ENCODE measurements at regions not wholly inside any gene's neighbourhood (a gene's known extent, or its start where the extent isn't known, plus 50 kb on each side); places are given as distances from the start of the nearest gene placed in this dataset.

- no peak overlapping the region for H3K4me3 ChIP-seq
- no peak for DNase-seq (ENCODE audit: low spot score in 2 of 2)
- no peaks in the 10 kb centered on the region for H3K4me1 ChIP-seq
- TF ChIP-seq EP300 (IDR thresholded peaks at IDR 0.05) (no peak), CTCF (IDR thresholded peaks at IDR 0.05) (no peak), POLR2AphosphoS5 (IDR thresholded peaks at IDR 0.05) (no peak), POLR2A (IDR thresholded peaks at IDR 0.05) (no peak)
- H3K27me3 ChIP-seq: no peaks in the 10 kb centered on the region
- WGBS: 78% methylated on average over 1 of the region's 1 CpG
- no peaks in the 10 kb centered on the region for H3K36me3 ChIP-seq
- H3K9me3 ChIP-seq: no peaks in the 10 kb centered on the region
- H3K27ac ChIP-seq: no peak overlapping the region
Observed at GRCh38 chr21:19807201-19807600, 1191.0 kb upstream of the NCAM2 start.

GRCh38 chr21:19810779-19811178, 1187.4 kb upstream of the NCAM2 start:
- H3K36me3 ChIP-seq: no peaks in the 10 kb centered on the region
- no peaks in the 10 kb centered on the region for H3K27me3 ChIP-seq
- no peak overlapping the region for H3K27ac ChIP-seq
- TF ChIP-seq CTCF (IDR thresholded peaks at IDR 0.05) (no peak), EP300 (IDR thresholded peaks at IDR 0.05) (no peak), POLR2A (IDR thresholded peaks at IDR 0.05) (no peak), POLR2AphosphoS5 (IDR thresholded peaks at IDR 0.05) (no peak)
- WGBS: 50% methylated on average over 5 of the region's 5 CpGs
- H3K4me1 ChIP-seq: no peaks in the 10 kb centered on the region
- no peak overlapping the region for H3K4me3 ChIP-seq
- no peak for DNase-seq (ENCODE audit: low spot score in 2 of 2)
- H3K9me3 ChIP-seq: no peaks in the 10 kb centered on the region

- Histone ChIP-seq H3K4me1 (no peaks in the 10 kb centered on the region), H3K4me3 (no peak overlapping the region), H3K27me3 (no peaks in the 10 kb centered on the region), H3K36me3 (no peaks in the 10 kb centered on the region), H3K9me3 (peaks cover 4% of the 10 kb centered on the region), H3K27ac (no peak overlapping the region)
- WGBS: 54% methylated on average over 2 of the region's 2 CpGs
- TF ChIP-seq CTCF (IDR thresholded peaks at IDR 0.05): no peak
- TF ChIP-seq POLR2AphosphoS5 (IDR thresholded peaks at IDR 0.05): no peak
- no peak for TF ChIP-seq EP300 (IDR thresholded peaks at IDR 0.05)
- TF ChIP-seq POLR2A (IDR thresholded peaks at IDR 0.05): no peak
- DNase-seq (ENCODE audit: low spot score in 2 of 2): no peak
Observed at GRCh38 chr21:19830446-19830845, 1167.8 kb upstream of the NCAM2 start.

GRCh38 chr21:19832551-19832950, 1165.7 kb upstream of the NCAM2 start:
- Histone ChIP-seq H3K4me3 (no peak overlapping the region), H3K36me3 (no peaks in the 10 kb centered on the region), H3K27ac (no peak overlapping the region), H3K9me3 (peaks cover 3% of the 10 kb centered on the region), H3K27me3 (no peaks in the 10 kb centered on the region), H3K4me1 (no peaks in the 10 kb centered on the region)
- 83% methylated on average over 2 of the region's 2 CpGs for WGBS
- no peak for DNase-seq (ENCODE audit: low spot score in 2 of 2)
- TF ChIP-seq EP300 (IDR thresholded peaks at IDR 0.05) (no peak), CTCF (IDR thresholded peaks at IDR 0.05) (no peak), POLR2AphosphoS5 (IDR thresholded peaks at IDR 0.05) (no peak), POLR2A (IDR thresholded peaks at IDR 0.05) (no peak)

- Histone ChIP-seq H3K36me3 (no peaks in the 10 kb centered on the region), H3K4me3 (no peak overlapping the region), H3K27me3 (no peaks in the 10 kb centered on the region), H3K9me3 (no peaks in the 10 kb centered on the region), H3K4me1 (no peaks in the 10 kb centered on the region), H3K27ac (no peak overlapping the region)
- WGBS: 30% methylated on average over 1 of the region's 1 CpG
- TF ChIP-seq EP300 (IDR thresholded peaks at IDR 0.05) (no peak), CTCF (IDR thresholded peaks at IDR 0.05) (no peak), POLR2A (IDR thresholded peaks at IDR 0.05) (no peak), POLR2AphosphoS5 (IDR thresholded peaks at IDR 0.05) (no peak)
- DNase-seq (ENCODE audit: low spot score in 2 of 2): no peak
Observed at GRCh38 chr21:19833082-19833481, 1165.1 kb upstream of the NCAM2 start.
